GM12872 (cell line): ENCODE measurements at regions not wholly inside any gene's neighbourhood (a gene's known extent, or its start where the extent isn't known, plus 50 kb on each side); places are given as distances from the start of the nearest gene placed in this dataset.

Experiments
- TF ChIP-seq, protein P1 (sequence below): IDR thresholded peaks from 3 replicates; pipeline ENCODE4 v1.5.1; 2011; ENCODE audit warnings: low read depth, mild to moderate bottlenecking, low read length, moderate library complexity; ENCODE audit not compliant: insufficient read depth

DNA sequence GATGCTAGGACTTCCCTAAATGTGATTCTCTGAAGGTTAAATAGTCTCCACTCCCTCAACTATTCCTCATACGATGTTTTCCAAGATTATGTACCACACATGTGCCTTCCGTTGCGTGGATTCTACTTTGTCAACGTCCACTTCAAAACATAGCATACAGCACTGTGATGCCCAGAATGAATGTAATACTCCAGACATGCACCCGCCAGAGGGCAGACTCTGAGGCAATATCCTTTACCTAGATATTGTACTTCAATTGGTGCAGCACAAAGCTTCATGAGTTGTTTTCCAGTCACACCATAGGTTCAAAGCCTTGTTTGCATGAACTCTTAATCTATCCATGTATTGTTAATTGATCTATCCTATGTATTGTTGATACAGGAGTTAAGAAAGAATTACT lies 201.0 kb upstream of the NABP1 start:
- TF ChIP-seq, protein P1, sequence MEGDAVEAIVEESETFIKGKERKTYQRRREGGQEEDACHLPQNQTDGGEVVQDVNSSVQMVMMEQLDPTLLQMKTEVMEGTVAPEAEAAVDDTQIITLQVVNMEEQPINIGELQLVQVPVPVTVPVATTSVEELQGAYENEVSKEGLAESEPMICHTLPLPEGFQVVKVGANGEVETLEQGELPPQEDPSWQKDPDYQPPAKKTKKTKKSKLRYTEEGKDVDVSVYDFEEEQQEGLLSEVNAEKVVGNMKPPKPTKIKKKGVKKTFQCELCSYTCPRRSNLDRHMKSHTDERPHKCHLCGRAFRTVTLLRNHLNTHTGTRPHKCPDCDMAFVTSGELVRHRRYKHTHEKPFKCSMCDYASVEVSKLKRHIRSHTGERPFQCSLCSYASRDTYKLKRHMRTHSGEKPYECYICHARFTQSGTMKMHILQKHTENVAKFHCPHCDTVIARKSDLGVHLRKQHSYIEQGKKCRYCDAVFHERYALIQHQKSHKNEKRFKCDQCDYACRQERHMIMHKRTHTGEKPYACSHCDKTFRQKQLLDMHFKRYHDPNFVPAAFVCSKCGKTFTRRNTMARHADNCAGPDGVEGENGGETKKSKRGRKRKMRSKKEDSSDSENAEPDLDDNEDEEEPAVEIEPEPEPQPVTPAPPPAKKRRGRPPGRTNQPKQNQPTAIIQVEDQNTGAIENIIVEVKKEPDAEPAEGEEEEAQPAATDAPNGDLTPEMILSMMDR = no peak

DNA sequence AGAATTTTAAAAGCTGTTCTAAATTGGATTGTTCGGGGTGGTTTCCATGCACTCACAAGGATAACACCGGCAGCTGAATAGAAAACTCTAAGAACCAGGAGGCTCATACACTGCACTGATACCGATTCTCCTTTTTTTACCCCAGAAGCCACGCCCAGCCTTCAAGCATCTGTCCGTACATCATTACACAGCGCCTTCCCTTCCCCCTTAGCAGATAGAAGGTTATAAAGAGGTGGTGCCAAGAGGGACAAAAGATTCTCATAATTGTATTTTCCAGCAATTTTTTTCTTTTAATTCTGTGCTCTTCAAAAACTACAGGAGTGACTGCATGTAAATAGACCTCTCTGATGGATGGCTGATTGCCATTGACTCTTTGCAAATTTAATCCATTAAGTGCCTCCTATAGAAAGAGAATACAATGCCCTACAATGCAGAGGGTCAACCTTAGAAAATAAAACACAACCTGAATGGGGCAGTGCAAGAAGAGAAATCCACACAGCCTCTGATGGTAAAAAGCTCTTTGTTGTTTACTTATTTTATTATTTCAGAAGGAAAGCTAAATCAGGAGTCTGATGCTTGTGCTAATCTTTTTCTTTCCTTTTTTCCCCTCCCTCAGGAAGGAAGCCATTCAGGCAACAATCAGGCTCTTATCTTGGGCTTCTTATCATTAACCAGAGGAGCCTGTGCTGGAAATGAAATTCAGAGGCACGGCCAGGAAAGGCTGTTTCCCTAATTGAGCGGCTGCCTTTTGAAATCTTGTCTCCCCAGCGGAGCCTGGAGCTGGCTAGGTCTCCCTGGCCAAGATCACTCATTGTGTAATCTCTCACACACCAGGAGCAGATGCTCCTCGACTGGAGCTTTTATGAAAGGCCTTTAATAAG lies 198.9 kb upstream of the NABP1 start:
- TF ChIP-seq, protein P1 = no peak

DNA sequence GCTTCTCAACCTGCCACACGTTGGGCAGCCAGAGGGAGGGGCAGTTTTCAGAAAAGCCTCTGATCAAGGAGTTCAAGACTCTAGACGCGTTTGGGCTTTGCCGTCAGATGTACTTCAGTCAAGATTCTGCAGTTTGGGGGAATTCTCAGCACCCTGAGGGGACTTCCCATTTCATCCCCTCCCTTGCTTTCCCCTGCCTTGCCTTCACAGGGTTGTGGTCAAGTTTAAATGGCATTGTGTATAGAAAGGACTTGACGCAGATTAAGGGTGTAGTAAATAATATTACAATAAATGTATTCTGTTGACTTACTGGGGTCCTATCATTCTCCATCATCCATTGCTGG lies 198.3 kb upstream of the NABP1 start:
- TF ChIP-seq, protein P1 = no peak

DNA sequence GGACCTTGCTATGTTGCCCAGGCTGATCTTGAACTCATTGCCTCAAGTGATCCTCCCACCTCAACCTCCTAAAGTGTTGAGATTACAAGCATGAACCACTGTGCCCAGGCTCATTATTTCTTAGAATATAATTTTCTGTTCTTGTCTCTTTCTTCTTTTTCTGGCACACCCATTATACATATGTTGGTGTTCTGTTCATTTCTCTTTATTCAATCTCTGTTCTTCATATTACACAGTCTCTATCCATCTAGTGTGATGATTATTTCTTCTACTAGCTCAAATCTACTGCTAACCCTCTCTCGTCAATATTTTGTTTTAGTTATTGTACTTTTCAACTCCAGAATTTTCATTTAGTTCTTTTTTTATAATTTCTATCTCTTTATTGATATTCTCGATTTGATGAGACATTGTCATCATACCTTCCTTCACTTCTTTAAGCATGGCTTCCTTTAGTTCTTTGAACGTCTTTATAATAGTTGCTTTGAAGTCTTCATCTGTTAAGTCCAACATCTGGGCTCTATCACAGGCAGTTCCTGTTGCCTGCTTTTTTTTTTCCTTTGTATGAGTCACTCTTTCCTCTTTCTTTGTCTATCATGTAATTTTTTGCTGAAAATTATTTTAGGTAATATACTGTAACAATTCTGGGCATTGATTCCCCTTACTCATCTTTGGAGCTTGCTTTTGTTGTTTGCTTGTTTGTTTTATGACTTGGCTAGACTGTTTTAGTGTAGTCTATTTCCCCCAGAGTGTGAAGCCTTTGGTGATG lies 196.4 kb upstream of the NABP1 start:
- TF ChIP-seq, protein P1 = no peak

DNA sequence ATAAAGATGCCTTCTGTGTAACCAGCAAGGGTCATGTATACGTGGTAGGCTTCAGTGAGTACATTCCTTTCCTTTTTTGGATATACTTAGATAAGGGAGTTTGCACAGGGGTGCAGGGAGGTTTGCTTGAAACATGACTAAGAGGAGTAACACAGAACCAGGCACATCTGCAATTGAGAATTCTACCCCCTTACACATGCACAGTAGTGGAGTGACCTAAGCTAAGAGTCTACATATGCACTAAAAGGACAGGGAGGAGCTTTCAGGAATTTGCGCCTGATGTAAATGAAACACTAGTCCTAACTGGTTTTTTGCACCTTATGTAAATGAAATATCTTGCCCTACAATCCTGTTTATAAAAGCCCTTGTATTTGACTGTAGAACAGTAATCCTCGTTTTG lies 194.8 kb upstream of the NABP1 start:
- TF ChIP-seq, protein P1 = no peak

DNA sequence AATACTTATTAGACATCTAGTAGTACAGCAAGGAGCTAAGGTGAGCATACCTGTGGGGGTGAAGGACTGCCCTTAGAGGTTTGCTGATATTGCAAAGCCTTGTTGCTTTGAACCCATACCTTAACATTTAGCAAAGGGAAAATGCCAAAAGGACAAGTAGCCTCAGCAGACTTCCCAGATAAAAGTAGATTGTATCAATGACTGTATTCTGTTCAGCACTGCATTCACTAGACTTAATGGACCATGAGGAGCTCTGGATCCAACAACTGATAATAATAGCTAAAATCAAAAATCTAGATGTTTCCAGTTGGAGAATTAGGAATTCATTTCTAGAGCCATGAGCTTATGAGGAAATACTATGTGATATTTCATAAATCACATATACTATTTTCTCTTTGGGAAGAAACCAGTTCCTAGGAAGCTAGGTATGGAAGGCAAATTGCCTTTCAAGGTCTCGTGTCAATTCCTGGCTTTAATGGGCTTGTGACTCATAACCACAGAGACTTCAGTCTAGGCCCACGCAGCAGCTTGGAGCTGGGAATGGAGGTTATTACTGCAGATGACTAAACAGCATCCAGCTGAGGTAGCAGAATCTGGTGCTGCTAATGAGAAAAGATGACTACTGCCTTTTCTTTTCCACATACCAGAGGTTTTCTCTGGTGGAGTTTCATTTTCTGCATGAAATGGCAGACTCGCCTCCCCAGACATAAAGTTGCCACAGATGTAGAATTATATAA lies 191.2 kb upstream of the NABP1 start:
- TF ChIP-seq, protein P1 = no peak

DNA sequence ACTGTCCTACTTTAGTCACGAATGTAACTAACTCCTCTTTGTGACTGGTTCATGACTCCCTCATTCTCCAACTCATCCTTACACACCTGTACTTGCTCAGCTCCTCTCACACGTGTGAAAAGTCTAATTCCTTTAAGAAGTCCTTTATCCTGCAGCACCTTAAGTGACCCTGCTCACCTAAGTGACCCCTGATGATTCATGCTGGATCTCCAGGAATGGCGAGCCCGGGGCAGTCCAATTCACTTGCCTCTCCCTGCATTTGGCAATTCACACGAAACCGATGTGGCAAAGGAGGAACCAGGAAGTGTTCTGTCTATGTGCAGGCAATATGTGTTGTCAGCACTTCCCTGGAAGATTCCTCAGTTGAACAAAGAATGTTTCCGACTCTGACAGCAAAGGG lies 189.8 kb upstream of the NABP1 start:
- TF ChIP-seq, protein P1 = no peak
